IMR-90 (cell line): ENCODE measurements at regions not wholly inside any gene's neighbourhood (a gene's known extent, or its start where the extent isn't known, plus 50 kb on each side); places are given as distances from the start of the nearest gene placed in this dataset.

Source experiments
- ATAC-seq: fragments of 200-7000 bp; cut with Tn5 transposase; 2 replicates; pipeline ENCODE4 v1.9.1; 2020; ENCODE audit warnings: low read depth, mild to moderate bottlenecking, moderate library complexity
- BruUV-seq: library from RNA; stranded (reverse); fragments of 400-500 nt; replicated peaks from 2 replicates; lab custom pipeline; 2021; lab: Mats Ljungman, UMichigan
- CTCF ChIA-PET: fragments of 300-600 bp; formaldehyde crosslinking; extraction: SDS; loops from one replicate; lab custom pipeline; 2021; ENCODE audit warnings: antibody characterized with exemption; lab: Yijun Ruan, JAX
- POLR2A ChIA-PET: fragments of 300-600 bp; sonication (Branson Sonifier 250); formaldehyde crosslinking; loops from one replicate; lab custom pipeline; 2022; ENCODE audit warnings: antibody characterized with exemption; ENCODE audit not compliant: unreplicated experiment; lab: Charles Lee
- DNase-seq: peaks from one replicate; pipeline ENCODE4 v3.0.0; 2013
- H2AFZ ChIP-seq: replicated peaks from 2 replicates; pipeline ENCODE3; 2013; ENCODE audit warnings: low read length, mild to moderate bottlenecking; ENCODE audit not compliant: poor library complexity
- H2AK5ac ChIP-seq: 2 replicates; pipeline ENCODE4 v1.6.1; 2013; ENCODE audit warnings: low read depth, low read length, inconsistent platforms
- H2AK9ac ChIP-seq: replicated peaks from 2 replicates; pipeline ENCODE3; 2013; ENCODE audit warnings: mild to moderate bottlenecking, low read depth, low read length, moderate library complexity; ENCODE audit not compliant: poor library complexity
- H2BK120ac ChIP-seq: 2 replicates; pipeline ENCODE4 v1.6.1; 2013; ENCODE audit warnings: low read depth, low read length, inconsistent platforms
- H2BK15ac ChIP-seq: 3 replicates; pipeline ENCODE4 v1.6.1; 2013; ENCODE audit warnings: low read depth, low read length, inconsistent platforms
- H2BK20ac ChIP-seq: 2 replicates; pipeline ENCODE4 v1.6.1; 2013; ENCODE audit warnings: low read depth, mild to moderate bottlenecking, inconsistent platforms, low read length, moderate library complexity
- H2BK5ac ChIP-seq: 2 replicates; pipeline ENCODE4 v1.6.1; 2013; ENCODE audit warnings: mild to moderate bottlenecking, low read depth, low read length, inconsistent platforms; ENCODE audit not compliant: poor library complexity, severe bottlenecking
- H3K14ac ChIP-seq: replicated peaks from 2 replicates; pipeline ENCODE4 v1.6.1; 2013; ENCODE audit warnings: low read depth, low read length, inconsistent platforms
- H3K18ac ChIP-seq: 2 replicates; pipeline ENCODE4 v1.6.1; 2013; ENCODE audit warnings: low read depth, low read length, control low read depth
- H3K23ac ChIP-seq: 2 replicates; pipeline ENCODE4 v1.6.1; 2013; ENCODE audit warnings: low read depth, low read length, inconsistent platforms
- H3K27ac ChIP-seq: 2 replicates; pipeline ENCODE4 v1.5.1; 2013; ENCODE audit warnings: mild to moderate bottlenecking, control low read depth, low read length; ENCODE audit not compliant: insufficient read depth
- H3K27me3 ChIP-seq: 2 replicates; pipeline ENCODE4 v1.6.1; 2013; ENCODE audit warnings: low read length; ENCODE audit not compliant: control insufficient read depth, insufficient read depth
- H3K36me3 ChIP-seq: 2 replicates; pipeline ENCODE4 v1.6.1; 2013; ENCODE audit warnings: low read length, mixed read lengths; ENCODE audit not compliant: control insufficient read depth, insufficient read depth
- H3K4ac ChIP-seq: 2 replicates; pipeline ENCODE4 v1.6.1; 2013; ENCODE audit warnings: low read depth, low read length, inconsistent platforms
- H3K4me1 ChIP-seq: 2 replicates; pipeline ENCODE4 v1.6.1; 2013; ENCODE audit warnings: low read length, mixed read lengths; ENCODE audit not compliant: control insufficient read depth, insufficient read depth
- H3K4me2 ChIP-seq: 2 replicates; pipeline ENCODE4 v1.6.1; 2013; ENCODE audit warnings: low read depth, mild to moderate bottlenecking, control low read depth, low read length, moderate library complexity
- H3K4me3 ChIP-seq: 2 replicates; pipeline ENCODE4 v1.5.1; 2013; ENCODE audit warnings: low read depth, mild to moderate bottlenecking, control low read depth, low read length, moderate library complexity; ENCODE audit not compliant: insufficient read depth
- H3K56ac ChIP-seq: 2 replicates; pipeline ENCODE4 v1.6.1; 2013; ENCODE audit warnings: low read length, inconsistent platforms; ENCODE audit not compliant: insufficient read depth; ENCODE audit errors: extremely low read depth
- H3K79me1 ChIP-seq, 2 experiments: 2 replicates each; pipeline ENCODE4 v1.6.1; 2013; ENCODE audit warnings: low read length in 2 of 2, inconsistent platforms in 1 of 2, low read depth in 1 of 2
- H3K9ac ChIP-seq: 2 replicates; pipeline ENCODE4 v1.6.1; 2013; ENCODE audit warnings: low read depth, low read length, control low read depth
- H3K9me1 ChIP-seq: 2 replicates; pipeline ENCODE4 v1.6.1; 2013; ENCODE audit warnings: low read length, inconsistent platforms; ENCODE audit not compliant: insufficient read depth
- H3K9me3 ChIP-seq: 2 replicates; pipeline ENCODE4 v1.6.1; 2013; ENCODE audit warnings: low read length; ENCODE audit not compliant: control insufficient read depth, insufficient read depth
- H4K20me1 ChIP-seq: 2 replicates; pipeline ENCODE4 v1.6.1; 2013; ENCODE audit warnings: low read length, inconsistent platforms; ENCODE audit not compliant: insufficient read depth
- H4K5ac ChIP-seq: 2 replicates; pipeline ENCODE4 v1.6.1; 2013; ENCODE audit warnings: mild to moderate bottlenecking, low read depth, low read length, control low read depth
- H4K8ac ChIP-seq, 2 experiments: 2 replicates each; pipeline ENCODE4 v1.6.1; 2013; ENCODE audit warnings: low read depth in 2 of 2, low read length in 2 of 2, control low read depth in 1 of 2, inconsistent platforms in 1 of 2
- H4K91ac ChIP-seq: 2 replicates; pipeline ENCODE4 v1.6.1; 2013; ENCODE audit warnings: low read depth, low read length, inconsistent platforms; ENCODE audit not compliant: insufficient read depth
- BHLHE40 ChIP-seq: fragments of 150-350 bp; IDR thresholded peaks from 2 replicates; pipeline ENCODE4 v1.6.1; 2016; ENCODE audit warnings: mild to moderate bottlenecking, low read depth, low read length
- CEBPB ChIP-seq: IDR thresholded peaks from 2 replicates; pipeline ENCODE4 v1.6.1; 2012; ENCODE audit warnings: low read depth, low read length, improper control_type of control experiment
- CHD1 ChIP-seq: IDR thresholded peaks from 2 replicates; pipeline ENCODE4 v1.6.1; 2012; ENCODE audit warnings: low read depth, low read length, improper control_type of control experiment
- FOS ChIP-seq: fragments of 150-350 bp; IDR thresholded peaks from 2 replicates; pipeline ENCODE4 v1.6.1; 2016; ENCODE audit warnings: low read depth, low read length
- MAFK ChIP-seq: IDR thresholded peaks from 2 replicates; pipeline ENCODE4 v1.6.1; 2012; ENCODE audit warnings: low read depth, low read length, improper control_type of control experiment
- MAZ ChIP-seq: IDR thresholded peaks from 2 replicates; pipeline ENCODE4 v1.6.1; 2012; ENCODE audit warnings: low read depth, mild to moderate bottlenecking, low read length, improper control_type of control experiment, moderate library complexity, borderline replicate concordance
- MXI1 ChIP-seq: IDR thresholded peaks from 2 replicates; pipeline ENCODE4 v1.6.1; 2012; ENCODE audit warnings: low read depth, mild to moderate bottlenecking, low read length, moderate library complexity, borderline replicate concordance
- NFE2L2 ChIP-seq: fragments of 150-350 bp; IDR thresholded peaks from 2 replicates; pipeline ENCODE4 v1.6.1; 2016; ENCODE audit warnings: low read depth, mild to moderate bottlenecking, low read length
- POLR2A ChIP-seq: IDR thresholded peaks from 2 replicates; pipeline ENCODE4 v1.6.1; 2012; ENCODE audit warnings: mild to moderate bottlenecking, low read depth, low read length
- RAD21 ChIP-seq: IDR thresholded peaks from 2 replicates; pipeline ENCODE4 v1.6.1; 2012; ENCODE audit warnings: low read length, improper control_type of control experiment
- RCOR1 ChIP-seq: IDR thresholded peaks from 2 replicates; pipeline ENCODE4 v1.6.1; 2012; ENCODE audit warnings: mild to moderate bottlenecking, low read length, improper control_type of control experiment; ENCODE audit not compliant: insufficient replicate concordance
- RFX5 ChIP-seq: IDR thresholded peaks from 2 replicates; pipeline ENCODE4 v1.8.0; 2012; ENCODE audit warnings: low read depth, mild to moderate bottlenecking, low read length, moderate library complexity
- SMC3 ChIP-seq: fragments of 150-350 bp; IDR thresholded peaks from 2 replicates; pipeline ENCODE4 v1.6.1; 2016; ENCODE audit warnings: low read depth, mild to moderate bottlenecking, antibody characterized with exemption, low read length, moderate library complexity
- dilution Hi-C: fragments of 300-500 bp; cut with HindIII; formaldehyde crosslinking; loops from one replicate; pipeline ENCODE4 v1.14.3; 2018; ENCODE audit warnings: low sequenced_read_pairs; ENCODE audit not compliant: unreplicated experiment
- in situ Hi-C: fragments of 300-500 bp; cut with MboI; formaldehyde crosslinking; loops from 3 replicates; pipeline ENCODE4 v1.14.3; 2019; ENCODE audit warnings: low sequenced_read_pairs, inconsistent platforms, mixed read lengths
- intact Hi-C: fragments of 100-400 bp; cut with micrococcal nuclease; formaldehyde crosslinking; loops from 2 replicates; pipeline ENCODE4 v1.10.0; 2022
- TF ChIP-seq, protein P1 (sequence below): fragments of 150-350 bp; IDR thresholded peaks from 2 replicates; pipeline ENCODE4 v1.6.1; 2016; ENCODE audit warnings: low read depth, mild to moderate bottlenecking, low read length, moderate library complexity, borderline replicate concordance
- TF ChIP-seq, protein P2 (sequence below): conservative IDR thresholded peaks from 2 replicates; pipeline ENCODE4 v1.5.1; 2012; ENCODE audit warnings: mild to moderate bottlenecking, low read depth, low read length, improper control_type of control experiment
- TF ChIP-seq, protein P3 (sequence below): fragments of 150-350 bp; IDR thresholded peaks from 2 replicates; pipeline ENCODE4 v1.6.1; 2017; ENCODE audit warnings: mild to moderate bottlenecking, antibody characterized with exemption, low read length, low read depth

DNA sequence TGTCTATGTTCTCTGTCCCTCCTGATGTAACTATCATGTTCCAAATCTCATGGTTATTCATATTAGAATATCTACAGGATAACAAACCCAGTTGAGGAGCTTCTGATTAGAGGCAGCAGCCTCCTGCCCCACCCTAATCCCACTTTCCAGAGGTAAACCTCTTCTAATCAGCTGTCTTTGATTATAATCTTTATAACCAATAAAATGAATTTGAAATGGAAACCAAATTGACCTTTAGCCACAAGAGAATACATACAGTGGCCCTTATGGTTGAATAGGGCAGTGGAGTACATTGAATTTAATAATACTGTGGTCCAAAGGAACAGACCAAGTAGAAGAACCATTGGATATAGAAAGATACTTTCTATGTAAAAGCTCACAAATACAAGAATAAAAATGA lies 281.3 kb upstream of the UMPS start:
- no peak for TF ChIP-seq BHLHE40
- TF ChIP-seq MAFK = no peak
- TF ChIP-seq NFE2L2 = no peak
- TF ChIP-seq FOS = no peak
- no peak for TF ChIP-seq CEBPB
- no peak for TF ChIP-seq RAD21
- no peak for TF ChIP-seq RCOR1
- TF ChIP-seq, protein P1, sequence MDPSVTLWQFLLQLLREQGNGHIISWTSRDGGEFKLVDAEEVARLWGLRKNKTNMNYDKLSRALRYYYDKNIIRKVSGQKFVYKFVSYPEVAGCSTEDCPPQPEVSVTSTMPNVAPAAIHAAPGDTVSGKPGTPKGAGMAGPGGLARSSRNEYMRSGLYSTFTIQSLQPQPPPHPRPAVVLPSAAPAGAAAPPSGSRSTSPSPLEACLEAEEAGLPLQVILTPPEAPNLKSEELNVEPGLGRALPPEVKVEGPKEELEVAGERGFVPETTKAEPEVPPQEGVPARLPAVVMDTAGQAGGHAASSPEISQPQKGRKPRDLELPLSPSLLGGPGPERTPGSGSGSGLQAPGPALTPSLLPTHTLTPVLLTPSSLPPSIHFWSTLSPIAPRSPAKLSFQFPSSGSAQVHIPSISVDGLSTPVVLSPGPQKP = no peak
- TF ChIP-seq, protein P2, sequence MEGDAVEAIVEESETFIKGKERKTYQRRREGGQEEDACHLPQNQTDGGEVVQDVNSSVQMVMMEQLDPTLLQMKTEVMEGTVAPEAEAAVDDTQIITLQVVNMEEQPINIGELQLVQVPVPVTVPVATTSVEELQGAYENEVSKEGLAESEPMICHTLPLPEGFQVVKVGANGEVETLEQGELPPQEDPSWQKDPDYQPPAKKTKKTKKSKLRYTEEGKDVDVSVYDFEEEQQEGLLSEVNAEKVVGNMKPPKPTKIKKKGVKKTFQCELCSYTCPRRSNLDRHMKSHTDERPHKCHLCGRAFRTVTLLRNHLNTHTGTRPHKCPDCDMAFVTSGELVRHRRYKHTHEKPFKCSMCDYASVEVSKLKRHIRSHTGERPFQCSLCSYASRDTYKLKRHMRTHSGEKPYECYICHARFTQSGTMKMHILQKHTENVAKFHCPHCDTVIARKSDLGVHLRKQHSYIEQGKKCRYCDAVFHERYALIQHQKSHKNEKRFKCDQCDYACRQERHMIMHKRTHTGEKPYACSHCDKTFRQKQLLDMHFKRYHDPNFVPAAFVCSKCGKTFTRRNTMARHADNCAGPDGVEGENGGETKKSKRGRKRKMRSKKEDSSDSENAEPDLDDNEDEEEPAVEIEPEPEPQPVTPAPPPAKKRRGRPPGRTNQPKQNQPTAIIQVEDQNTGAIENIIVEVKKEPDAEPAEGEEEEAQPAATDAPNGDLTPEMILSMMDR = no peak
- TF ChIP-seq RFX5 = no peak
- TF ChIP-seq MXI1 = no peak
- TF ChIP-seq MAZ = no peak
- TF ChIP-seq SMC3 = no peak
- no peak for TF ChIP-seq CHD1
- TF ChIP-seq POLR2A = no peak
- TF ChIP-seq, protein P3, sequence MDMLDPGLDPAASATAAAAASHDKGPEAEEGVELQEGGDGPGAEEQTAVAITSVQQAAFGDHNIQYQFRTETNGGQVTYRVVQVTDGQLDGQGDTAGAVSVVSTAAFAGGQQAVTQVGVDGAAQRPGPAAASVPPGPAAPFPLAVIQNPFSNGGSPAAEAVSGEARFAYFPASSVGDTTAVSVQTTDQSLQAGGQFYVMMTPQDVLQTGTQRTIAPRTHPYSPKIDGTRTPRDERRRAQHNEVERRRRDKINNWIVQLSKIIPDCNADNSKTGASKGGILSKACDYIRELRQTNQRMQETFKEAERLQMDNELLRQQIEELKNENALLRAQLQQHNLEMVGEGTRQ = no peak
- no peak overlapping the region for H3K4me3 ChIP-seq
- no peak overlapping the region for H2BK15ac ChIP-seq
- no peaks in the 10 kb centered on the region for H3K9me3 ChIP-seq
- dilution Hi-C loops = no loop called here
- ChIA-PET POLR2A (no interaction called here), CTCF (no interaction called here)
- H4K20me1 ChIP-seq = no peaks in the 10 kb centered on the region
- H2AK5ac ChIP-seq = no peak overlapping the region
- H3K18ac ChIP-seq = no peak overlapping the region
- H3K4me1 ChIP-seq = no peaks in the 10 kb centered on the region
- in situ Hi-C loops = no loop called here
- H3K14ac ChIP-seq = no peak overlapping the region
- H3K9me1 ChIP-seq = no peaks in the 10 kb centered on the region
- ATAC-seq (no peak), DNase-seq (no peak)
- H2BK20ac ChIP-seq = no peak overlapping the region
- H3K36me3 ChIP-seq = peaks cover 2% of the 10 kb centered on the region; the same call in 1 of the 2 replicates
- H3K4me2 ChIP-seq = no peak overlapping the region
- H2BK120ac ChIP-seq = no peak overlapping the region
- H3K27ac ChIP-seq = no peak overlapping the region
- no peak overlapping the region for H3K23ac ChIP-seq
- H3K27me3 ChIP-seq = no peaks in the 10 kb centered on the region; the same call in 1 of the 2 replicates
- H2AFZ ChIP-seq = no peak overlapping the region
- H4K91ac ChIP-seq = no peak overlapping the region
- no TSS peak for BruUV-seq
- no peak overlapping the region for H2AK9ac ChIP-seq
- H2BK5ac ChIP-seq = no peak overlapping the region
- H3K56ac ChIP-seq = no peak overlapping the region
- no peaks in the 10 kb centered on the region for H3K79me1 ChIP-seq
- no peak overlapping the region for H3K4ac ChIP-seq
- no peak overlapping the region for H3K9ac ChIP-seq
- intact Hi-C loops = no loop called here
- H4K5ac ChIP-seq = no peak overlapping the region
- H4K8ac ChIP-seq = no peak overlapping the region
